HG02759 (cell line): ENCODE measurements at regions not wholly inside any gene's neighbourhood (a gene's known extent, or its start where the extent isn't known, plus 50 kb on each side); places are given as distances from the start of the nearest gene placed in this dataset.

Experiments
- ATAC-seq: cut with Tn5 transposase; IDR thresholded peaks from one replicate; pipeline ENCODE4 v1.9.1; 2021; ENCODE audit warnings: mild to moderate bottlenecking, moderate library complexity; ENCODE audit not compliant: unreplicated experiment

GRCh38 chr5:20590356-20590755, 602.4 kb upstream of the CDH18 start:
- ATAC-seq = no peak

- ATAC-seq = no peak
Measured at GRCh38 chr5:20575571-20575970, 587.6 kb upstream of the CDH18 start.

- no peak for ATAC-seq
Measured at GRCh38 chr5:20574576-20574975, 586.6 kb upstream of the CDH18 start.

GRCh38 chr5:20572614-20573013, 584.6 kb upstream of the CDH18 start:
- no peak for ATAC-seq

- no peak for ATAC-seq
Measured at GRCh38 chr5:20570486-20570885, 582.5 kb upstream of the CDH18 start.

- ATAC-seq = no peak
Measured at GRCh38 chr5:20562544-20562943, 574.5 kb upstream of the CDH18 start.

- ATAC-seq = no peak
Measured at GRCh38 chr5:20559845-20560244, 571.8 kb upstream of the CDH18 start.

- ATAC-seq = no peak
Measured at GRCh38 chr5:20556115-20556763, 568.2 kb upstream of the CDH18 start.

GRCh38 chr5:20555034-20555433, 567.0 kb upstream of the CDH18 start:
- ATAC-seq = no peak

- ATAC-seq = no peak
Measured at GRCh38 chr5:20554001-20554400, 566.0 kb upstream of the CDH18 start.

- no peak for ATAC-seq
Measured at GRCh38 chr5:20537911-20538703, 550.1 kb upstream of the CDH18 start.

- ATAC-seq = no peak
Measured at GRCh38 chr5:20536813-20537212, 548.8 kb upstream of the CDH18 start.

- ATAC-seq = no peak
Measured at GRCh38 chr5:20536341-20536740, 548.3 kb upstream of the CDH18 start.

- no peak for ATAC-seq
Measured at GRCh38 chr5:20528471-20528870, 540.5 kb upstream of the CDH18 start.

GRCh38 chr5:20524991-20525529, 537.1 kb upstream of the CDH18 start:
- no peak for ATAC-seq

- ATAC-seq = no peak
Measured at GRCh38 chr5:20522905-20523482, 535.0 kb upstream of the CDH18 start.

- no peak for ATAC-seq
Measured at GRCh38 chr5:20515606-20516005, 527.6 kb upstream of the CDH18 start.

GRCh38 chr5:20514145-20514544, 526.1 kb upstream of the CDH18 start:
- ATAC-seq = no peak

GRCh38 chr5:20500546-20500945, 512.5 kb upstream of the CDH18 start:
- ATAC-seq = no peak

- ATAC-seq = no peak
Measured at GRCh38 chr5:20498926-20499325, 510.9 kb upstream of the CDH18 start.

GRCh38 chr5:20498102-20498501, 510.1 kb upstream of the CDH18 start:
- ATAC-seq = no peak

GRCh38 chr5:20497356-20497755, 509.4 kb upstream of the CDH18 start:
- ATAC-seq = no peak
